ENCODE measurements at regions not wholly inside any gene's neighbourhood (a gene's known extent, or its start where the extent isn't known, plus 50 kb on each side); places are given as distances from the start of the nearest gene placed in this dataset.
"Not testable (repeated sequence)": the region's sequence is repeated elsewhere in the genome, so short reads cannot be mapped to it uniquely, and the experiment has no call there.

DNA sequence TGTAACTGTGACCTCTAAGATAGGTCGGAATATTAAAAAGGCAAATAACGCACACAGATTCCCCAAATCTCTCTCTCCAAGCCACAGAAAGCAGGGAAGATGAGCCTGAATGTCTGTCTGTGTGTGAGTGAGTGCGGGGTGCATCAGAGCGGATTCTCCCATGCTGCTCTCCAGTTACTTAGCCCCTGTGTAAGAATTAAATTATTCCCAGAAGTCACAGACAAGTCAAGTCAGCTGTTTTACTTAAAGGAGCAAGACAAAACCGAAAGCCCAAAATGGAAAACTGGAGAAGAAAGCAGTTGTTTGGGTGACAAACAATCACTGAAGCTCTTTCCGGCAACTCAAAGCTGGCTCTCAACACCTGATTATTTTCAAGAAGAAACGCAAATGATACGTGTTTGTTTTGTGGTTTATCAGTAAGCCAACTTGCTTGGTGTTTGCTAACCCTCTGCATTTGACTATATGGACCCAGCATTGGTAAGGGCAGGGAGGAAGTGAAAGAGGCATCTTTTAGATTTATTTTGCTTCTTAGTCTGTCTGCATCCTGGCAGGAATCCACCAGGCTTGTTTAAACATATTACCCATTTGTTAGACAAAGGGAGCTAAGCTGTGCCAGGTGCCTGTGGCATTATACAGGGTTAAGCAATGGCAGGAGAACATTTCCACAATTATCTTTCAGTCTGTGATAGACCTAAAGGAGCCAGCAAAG is 121.5 kb upstream of the CREB1 start:
- DNase-seq (ENCODE audit: low read depth), result peak; percentile 55

DNA sequence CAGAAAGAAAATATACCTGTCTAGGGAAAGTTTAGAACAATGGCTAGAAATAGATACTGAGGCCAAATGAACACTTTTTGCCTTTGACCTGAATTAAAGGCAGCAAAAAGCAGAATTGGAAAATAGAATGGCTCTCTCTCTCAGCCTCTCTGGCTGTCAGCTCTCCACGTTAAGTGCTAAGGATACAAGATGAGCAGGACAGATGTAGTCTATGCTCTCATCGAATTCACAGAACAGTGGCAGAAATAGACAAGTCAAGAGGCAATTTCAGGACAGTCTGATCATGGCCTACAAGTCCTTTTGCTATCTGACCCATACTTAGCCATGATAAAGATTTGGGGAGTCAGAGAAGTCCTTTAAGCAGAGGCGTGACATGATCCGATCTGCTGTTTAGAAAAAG is 120.2 kb upstream of the CREB1 start:
- no peak for DNase-seq (ENCODE audit: low read depth)

DNA sequence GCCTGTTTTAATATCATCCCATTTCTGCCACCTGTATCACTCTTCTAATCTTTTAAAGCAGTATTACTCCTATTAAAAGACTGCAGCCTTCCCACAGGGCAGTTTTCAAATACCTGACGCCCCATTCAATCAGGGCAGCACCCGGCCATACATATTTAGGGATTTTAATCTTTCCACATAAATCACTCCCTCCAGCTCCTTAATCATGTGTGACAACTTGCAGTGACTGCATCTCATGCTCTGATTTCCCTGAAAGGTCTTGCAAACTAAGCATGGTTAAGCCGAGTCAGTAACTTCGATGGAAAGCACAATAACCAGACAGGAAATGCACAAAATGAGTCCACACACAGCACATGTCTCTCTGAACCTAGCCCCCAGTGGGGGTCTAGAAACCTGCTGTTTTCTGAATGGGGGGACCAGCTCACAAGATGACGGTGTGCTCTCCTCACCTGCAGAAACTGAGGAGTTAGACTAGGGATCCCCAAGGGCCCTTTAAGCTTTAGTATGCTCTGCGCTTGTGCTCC is 116.9 kb upstream of the CREB1 start:
- no peak for DNase-seq (ENCODE audit: low read depth)

DNA sequence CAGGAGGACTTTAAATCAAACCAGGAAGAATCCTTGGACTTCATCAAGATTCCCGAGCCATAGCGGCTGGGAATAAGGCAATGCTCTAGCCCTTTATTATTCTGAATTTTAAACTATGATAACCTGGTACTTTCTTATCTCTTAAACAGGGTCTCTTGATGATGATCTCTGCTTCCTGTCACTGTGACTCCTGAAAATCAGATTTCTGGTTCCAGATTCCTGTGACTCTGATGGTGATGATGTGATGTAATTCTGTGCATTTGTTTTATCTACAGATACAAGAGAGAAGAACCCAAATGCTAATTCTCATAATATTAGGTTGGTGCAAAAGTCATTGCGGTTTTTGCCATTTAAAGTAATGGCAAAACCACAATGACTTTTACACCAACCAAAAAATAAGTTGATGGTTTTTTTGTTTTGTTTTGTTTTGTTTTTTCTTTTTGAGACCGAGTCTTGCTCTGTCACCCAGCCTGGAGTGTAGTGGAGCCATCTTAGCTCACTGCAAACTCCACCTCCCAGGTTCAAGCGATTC is 116.3 kb upstream of the CREB1 start:
- no peak for DNase-seq (ENCODE audit: low read depth)

DNA sequence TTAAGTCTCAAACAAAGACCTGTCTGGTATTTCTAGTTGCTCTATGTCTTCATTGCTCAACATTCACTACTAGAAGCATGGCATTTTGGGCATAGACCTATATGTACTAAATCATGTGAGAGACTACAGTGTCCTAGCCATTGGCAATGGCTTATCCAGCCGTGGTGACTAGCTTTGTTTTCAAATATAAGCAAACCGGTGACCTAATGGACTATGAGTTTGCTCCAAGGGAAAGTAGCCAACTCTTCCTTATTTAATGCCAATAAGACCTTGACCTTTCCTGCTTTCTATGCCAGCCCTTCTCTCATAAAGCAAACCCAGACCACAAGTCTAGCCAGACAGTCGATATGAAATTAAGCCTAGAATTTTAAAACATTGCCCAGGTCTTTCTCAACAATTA is 113.7 kb upstream of the CREB1 start:
- no peak for DNase-seq (ENCODE audit: low read depth)

DNA sequence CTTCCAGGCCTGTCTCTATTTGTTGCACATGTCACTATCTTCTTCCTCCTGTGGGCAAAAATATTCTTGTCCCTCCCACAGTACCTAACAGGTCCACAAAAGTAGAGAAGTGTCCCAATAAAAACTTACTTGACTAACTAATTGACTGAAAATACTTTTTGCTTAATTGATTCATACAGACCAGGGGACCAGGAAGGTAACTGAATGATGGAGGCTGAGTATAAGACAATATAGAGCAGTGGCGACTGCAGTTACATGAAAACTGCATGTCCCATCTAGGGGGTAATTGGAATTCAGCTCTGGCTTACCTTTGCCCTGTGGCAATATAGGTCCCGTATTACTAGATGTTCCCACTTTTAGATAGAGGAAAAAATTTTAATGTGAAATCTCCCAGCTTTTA is 112.9 kb upstream of the CREB1 start:
- DNase-seq (ENCODE audit: low read depth), result no peak

DNA sequence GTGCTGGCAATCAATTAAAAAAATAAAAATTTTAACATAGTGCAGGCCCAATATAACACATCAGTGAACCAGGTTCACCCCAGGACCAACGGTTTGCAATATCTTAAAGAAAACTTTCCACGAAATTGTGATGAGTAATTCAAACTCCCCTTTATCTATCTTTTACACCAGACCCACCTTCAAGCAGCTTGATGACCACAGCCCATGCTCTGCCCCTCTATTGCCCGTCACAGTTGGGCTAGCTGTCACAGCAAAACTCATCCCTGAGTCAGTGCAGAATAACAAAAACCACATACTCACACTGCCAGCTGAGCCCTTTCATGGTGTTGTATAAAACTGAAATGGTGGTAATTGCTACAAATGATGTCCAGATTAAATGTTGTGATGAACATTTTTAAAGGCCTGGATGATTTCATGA is 112.5 kb upstream of the CREB1 start:
- DNase-seq (ENCODE audit: low read depth), result peak; percentile 61

DNA sequence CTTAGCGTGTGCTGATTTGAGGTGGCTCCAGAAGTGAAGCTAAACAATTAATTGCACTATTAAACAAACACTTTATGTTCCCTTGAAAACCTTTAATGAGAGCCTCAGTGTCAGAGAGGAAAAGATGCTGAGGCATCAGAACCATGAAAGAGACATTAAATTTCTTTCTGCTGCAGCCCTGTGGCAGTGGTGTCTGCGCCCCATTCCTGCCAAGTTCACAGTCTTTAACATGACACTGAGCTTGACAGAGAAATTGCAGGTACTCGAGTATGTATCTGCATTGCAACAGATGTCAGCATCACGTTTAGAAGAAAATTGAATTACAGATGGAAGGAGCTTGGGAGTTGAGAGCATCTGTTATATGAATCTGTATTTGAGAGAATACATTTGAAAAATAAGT is 111.3 kb upstream of the CREB1 start:
- DNase-seq (ENCODE audit: low read depth), result no peak

DNA sequence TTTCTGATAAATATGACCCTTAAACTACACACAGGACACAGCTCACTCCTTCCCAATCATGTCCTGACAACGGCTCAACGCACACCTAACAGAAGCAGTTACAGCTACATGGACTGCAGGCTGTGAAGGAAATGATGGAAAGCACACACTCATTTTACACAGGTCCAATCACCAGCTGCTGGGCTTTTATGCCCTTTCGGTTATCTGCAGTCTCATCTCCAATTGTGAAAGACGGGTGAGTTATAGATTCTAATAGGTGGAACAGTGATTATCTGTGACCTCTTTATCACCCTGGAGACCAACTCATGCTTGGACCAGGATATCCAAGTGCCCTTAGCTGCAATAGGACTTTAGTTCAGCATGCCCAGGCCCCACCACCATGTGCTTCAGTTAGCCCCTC is 110.4 kb upstream of the CREB1 start:
- no peak for DNase-seq (ENCODE audit: low read depth)

DNA sequence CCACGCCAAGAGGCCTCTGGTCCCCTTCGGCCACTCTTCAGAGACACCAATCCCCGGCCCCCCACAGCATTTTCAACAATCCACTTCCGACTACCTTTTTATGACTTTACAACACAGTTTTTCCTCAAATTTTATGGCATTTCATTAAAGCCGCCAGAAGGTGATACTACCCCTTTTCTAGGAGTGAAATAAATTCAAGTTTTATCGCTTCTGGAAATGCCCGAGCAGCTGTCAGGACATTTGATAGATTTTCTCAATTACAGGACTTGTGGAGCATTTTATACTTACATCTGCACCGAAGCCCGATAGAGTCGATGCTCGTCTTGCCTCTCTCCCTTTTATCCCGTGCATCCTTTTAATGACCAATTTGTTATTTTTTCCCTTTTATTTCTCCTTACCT is 108.1 kb upstream of the CREB1 start:
- no peak for DNase-seq (ENCODE audit: low read depth)

DNA sequence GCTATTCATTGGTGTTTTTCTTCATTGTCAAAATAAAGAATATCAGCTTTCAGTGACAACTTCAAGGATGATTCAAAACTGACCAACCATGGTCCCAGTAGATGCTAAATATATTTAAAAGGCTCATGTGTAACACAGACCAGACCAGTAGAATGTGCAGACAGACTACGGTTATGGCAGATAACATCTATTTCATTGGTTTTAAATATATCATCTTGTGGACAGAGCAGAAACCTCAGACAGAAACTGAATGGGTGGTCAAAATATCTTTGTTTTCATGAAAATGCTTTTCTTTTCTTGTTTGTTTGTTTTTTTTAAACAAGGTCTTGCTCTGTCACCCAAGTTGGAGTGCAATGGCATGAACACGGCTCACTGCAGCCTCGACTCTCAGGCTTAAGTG is 107.4 kb upstream of the CREB1 start:
- no peak for DNase-seq (ENCODE audit: low read depth)

DNA sequence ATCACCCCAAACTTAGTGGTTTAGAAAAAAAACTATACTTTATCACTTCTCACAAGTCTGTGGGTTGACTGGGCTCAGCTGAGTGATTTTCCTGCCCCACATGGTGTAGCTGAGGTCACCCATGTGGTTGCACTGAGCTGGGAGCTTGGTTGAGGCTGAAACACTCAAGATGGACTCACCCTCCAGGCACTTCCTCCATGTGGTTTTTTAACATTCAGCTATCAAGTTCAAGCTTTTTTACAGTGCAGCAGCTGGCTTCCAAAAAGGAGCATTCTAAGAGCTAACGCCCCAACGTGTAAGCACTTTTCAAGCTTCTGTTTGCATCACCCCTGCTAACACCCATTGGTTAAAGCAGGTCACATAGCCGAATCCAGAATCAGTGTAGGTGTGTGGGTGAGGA is 105.9 kb upstream of the CREB1 start:
- peak; percentile 96 for DNase-seq (ENCODE audit: low read depth)

DNA sequence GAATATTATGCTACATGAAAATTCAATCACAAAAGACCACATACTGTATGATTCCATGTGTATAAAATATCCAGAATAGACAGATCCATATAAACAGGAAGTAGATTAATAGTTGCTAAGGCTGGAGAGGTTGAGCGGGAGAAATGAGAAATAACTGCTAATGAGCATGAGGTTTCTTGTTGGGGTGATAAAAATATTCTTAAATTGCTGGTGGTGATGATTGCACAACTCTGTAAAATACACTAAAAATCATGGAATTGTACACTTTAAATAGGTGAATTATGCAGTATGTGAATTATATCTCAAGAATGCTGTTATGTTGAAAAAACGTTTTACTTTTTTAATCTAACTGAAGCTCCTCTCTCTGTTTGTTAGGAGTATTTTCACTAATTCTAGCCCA is 101.8 kb upstream of the CREB1 start:
- no peak for DNase-seq (ENCODE audit: low read depth)

DNA sequence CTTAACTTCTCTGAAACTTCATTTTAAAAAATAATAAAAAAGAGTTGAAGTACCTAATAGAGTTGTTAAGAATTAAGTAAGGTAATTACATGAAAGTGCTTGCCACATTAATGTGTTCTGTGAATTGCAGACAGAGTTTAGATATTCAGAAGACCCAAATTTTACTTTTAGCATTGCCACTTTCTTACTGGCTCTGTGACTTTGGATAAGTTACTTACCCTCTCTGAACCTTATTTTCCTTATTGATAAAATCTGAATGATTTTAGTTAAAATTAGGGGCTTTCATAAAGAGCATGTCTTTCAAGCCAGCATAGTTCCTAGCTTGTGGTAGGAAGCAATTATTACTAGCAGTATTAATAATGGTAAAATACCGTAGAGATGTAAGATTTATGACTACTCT is 101.2 kb upstream of the CREB1 start:
- DNase-seq (ENCODE audit: low read depth), result no peak

DNA sequence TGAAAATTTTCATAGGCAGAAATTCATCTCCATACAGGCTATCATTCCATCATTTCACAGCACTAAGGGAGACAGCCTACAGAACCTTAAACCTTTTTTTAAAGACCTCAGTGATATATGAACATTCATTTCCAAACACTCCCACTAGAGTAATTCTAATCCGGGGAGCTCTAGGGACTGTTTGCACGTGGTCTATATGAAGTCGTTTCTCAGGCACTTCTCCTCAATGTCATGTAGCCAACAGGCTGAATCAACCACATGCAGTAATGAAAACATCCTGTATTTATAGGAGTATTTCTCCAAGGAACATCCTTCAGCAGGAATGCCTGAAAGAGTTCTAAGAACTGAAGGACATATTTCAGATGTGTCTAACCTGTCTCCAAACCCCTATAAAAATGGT is 97.3 kb upstream of the CREB1 start:
- peak; percentile 48 for DNase-seq (ENCODE audit: low read depth)

DNA sequence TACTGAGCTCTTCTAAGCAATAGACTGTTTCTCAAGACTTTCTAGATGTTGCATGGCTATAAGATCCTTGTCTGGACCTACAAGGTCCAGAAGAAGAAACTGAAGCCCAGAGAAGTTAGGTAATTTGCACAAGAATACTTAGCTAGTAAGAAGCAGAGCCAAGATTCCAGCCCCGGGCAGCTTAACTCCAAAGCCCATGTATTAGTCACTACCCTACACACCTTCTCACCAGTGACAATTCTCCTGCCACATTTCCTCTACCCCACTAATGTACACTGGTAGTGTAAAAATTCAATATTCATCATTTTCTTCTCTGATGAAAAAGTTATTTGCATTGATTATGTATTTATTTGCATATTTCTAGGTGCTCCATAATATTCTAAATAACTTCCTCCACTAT is 95.5 kb upstream of the CREB1 start:
- DNase-seq (ENCODE audit: low read depth), result no peak

DNA sequence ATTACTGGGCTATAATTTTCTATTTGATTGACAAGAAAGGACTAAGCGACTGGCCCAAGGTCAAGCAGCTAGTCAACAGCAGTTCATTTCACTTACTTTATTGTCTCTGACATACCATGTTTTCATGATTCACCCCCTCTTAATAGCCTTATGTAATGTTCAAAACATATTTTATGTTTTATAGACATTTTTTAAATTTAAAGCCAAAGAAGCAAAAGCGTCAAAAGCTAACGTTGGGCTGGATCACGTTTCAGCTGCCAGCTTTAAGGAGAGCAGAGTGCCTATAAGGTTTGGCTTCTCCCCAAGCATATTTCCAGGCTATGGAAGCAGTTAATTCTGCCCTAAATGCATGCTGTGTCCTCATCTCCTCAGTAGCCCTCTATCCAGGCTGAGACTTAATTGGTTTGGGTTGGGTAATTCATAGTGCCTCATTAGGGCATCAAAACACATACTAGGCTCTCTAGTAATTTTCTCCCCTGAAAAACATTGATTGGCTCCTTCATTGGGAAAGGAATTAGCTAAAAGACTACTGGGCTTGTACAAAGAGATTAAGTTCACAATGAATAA is 94.8 kb upstream of the CREB1 start:
- DNase-seq (ENCODE audit: low read depth), result no peak

DNA sequence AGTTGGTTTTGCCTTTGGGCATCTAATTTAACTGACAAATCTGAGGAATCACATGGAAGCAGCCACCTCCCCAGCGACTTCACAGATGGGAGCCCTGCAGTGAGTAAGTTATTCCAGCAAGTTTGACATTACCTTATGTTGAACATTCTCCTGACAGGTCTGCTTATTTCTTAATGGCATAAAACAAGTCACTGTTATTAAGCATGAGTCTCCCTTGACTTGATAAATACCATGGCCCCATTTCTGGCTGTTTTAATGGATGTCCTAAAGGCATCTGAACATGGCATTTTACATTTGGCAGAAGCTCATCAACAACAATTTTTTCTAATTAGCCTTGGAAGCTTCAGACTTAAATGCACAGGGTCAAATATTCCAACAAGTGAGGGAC is 92.6 kb upstream of the CREB1 start:
- no peak for DNase-seq (ENCODE audit: low read depth)

DNA sequence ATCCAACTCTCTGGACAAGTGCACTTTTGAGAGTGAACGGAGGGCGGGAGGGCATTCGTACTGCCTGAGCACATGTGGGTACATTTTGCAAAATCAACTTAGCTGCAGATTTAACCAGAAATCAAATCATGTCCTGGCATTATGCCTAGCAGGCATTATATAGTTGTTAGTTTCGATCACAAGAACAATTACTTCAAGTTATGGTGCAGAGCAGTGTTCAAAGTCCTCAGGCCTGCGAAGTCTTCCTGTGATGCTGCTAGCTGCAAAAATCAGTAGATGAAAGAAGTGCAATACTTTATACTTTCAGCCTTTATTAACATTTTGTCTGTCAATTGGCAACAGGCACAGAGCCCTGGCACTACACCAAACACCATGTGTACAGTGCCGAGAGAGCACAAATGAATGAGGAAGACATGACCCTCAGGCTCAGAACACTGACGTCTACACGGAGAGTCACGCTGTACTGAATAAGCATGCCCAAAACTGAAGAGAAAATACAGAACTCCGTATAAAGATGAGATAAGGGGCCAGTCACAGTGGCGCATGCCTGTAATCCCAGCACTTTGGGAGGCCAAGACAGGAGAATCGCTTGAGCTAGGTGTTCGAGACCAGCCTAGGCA is 92.1 kb upstream of the CREB1 start:
- DNase-seq (ENCODE audit: low read depth), result no peak

DNA sequence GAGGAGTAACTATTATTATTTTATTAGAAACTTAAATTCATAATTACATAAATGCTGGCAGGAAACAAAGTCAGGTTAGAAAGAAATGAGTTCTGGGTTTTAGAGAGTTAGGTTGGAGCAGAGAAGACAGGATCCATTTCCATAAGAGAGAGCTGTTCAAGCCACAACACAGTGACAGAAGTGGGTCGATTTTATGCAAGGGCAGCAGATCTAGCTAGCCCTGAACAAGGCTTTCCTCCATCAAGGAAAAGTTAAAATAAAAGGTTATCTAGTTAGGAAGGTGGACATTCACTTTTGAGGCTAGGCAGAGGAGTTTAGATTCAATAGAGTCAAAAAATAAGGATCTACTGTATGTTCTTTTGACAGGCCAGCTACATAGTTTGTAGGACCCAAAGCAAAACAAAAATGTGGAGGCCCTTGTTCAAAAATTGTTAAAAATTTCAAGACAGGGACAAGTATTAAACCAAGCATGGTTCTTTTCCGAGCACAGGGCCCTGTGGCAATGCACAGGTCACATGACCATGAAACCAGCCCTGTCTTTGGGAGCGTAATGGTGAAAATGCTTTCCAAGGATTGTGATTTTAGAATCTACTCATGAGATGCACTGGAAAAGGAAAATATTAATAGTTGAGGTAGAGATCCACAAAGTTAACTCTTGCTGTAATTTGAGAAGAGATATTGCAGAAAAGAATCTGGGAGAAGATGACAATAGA is 91.2 kb upstream of the CREB1 start:
- no peak for DNase-seq (ENCODE audit: low read depth)

DNA sequence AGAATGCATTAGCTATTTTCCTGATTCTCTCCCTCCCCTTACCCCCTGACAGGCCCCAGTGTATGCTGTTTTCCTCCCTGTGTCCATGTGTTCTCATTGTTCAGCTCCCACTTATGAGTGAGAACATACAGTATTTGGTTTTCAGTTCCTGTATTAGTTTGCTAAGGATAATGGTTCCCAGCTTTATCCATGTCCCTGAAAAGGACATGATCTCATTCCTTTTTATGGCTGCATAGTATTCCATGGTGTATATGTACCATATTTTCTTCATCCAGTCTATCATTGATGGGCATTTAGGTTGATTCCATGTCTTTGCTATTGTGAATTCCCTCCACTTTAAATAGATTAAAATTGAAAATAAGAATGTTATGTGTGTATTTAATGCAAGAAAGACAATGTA is 89.9 kb upstream of the CREB1 start:
- not testable (repeated sequence) for DNase-seq (ENCODE audit: low read depth)

DNA sequence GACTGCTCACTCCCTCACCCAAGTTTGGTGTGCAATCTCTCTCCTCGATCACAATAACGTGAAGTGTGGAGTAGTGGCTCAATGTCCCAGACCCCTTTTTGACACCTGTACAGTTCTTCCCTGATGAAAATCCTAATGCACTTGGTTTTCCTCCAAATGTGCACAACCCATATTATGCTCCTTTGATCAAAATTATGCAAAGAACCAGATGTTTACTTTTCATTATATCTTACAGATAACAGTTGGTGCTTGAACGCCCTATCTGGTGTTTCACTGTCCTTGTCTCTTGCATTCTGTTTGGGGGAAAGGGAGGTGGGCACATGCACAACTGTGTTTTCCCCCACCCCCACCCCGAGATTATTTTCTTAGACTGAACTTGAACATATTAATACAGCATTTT is 85.0 kb upstream of the CREB1 start:
- DNase-seq (ENCODE audit: low read depth), result no peak

Measured in LHCN-M2 (cell line).